Epidermal melanocyte (primary cell): ENCODE measurements at regions not wholly inside any gene's neighbourhood (a gene's known extent, or its start where the extent isn't known, plus 50 kb on each side); places are given as distances from the start of the nearest gene placed in this dataset.
"Not testable (repeated sequence)": the region's sequence is repeated elsewhere in the genome, so short reads cannot be mapped to it uniquely, and the experiment has no call there.

Source experiments
- DNase-seq: peaks from one replicate; pipeline ENCODE4 v3.0.0; 2011; ENCODE audit warnings: low spot score; ENCODE audit not compliant: insufficient read length

- no peak for DNase-seq
Measured at GRCh38 chr1:190812996-190813395, 335.3 kb upstream of the BRINP3 start.

DNA sequence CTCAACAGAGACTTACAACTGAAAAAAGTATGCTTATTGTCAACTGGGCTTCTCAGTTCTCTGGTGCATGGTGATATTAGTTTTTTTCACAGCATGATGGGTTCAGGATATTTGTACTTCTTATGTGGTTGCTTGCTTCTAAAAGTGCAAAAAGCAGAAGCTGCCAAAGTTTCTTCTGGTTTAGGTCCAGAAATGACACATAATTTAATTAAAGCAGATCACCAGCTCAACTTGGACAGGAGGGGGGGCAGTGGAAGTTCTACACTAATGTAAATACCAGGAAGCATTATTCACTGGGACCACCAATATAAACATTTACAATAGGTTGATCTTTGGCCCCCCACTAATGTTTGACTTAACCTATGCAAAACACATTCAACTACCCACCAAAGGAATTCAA is 354.8 kb upstream of the BRINP3 start:
- DNase-seq = no peak

DNA sequence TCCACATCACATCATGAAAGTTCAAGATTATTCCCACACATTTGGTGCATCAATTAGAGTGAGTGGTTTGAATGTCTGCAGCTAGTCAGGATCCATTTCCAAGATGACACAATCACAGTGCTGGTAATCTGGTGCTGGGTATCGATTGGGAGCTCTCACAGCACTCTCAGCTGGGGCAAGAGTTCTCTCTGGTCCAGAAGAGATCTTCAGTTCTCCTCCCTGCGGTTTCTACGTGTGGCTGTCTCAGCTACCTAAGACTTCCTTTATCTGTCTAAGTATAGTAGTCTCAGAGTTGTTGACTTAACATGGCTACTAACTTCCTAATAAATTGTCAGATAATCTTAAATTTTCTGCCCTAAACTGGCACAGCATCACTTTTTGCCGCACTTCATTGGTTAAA is 358.0 kb upstream of the BRINP3 start:
- DNase-seq = no peak

DNA sequence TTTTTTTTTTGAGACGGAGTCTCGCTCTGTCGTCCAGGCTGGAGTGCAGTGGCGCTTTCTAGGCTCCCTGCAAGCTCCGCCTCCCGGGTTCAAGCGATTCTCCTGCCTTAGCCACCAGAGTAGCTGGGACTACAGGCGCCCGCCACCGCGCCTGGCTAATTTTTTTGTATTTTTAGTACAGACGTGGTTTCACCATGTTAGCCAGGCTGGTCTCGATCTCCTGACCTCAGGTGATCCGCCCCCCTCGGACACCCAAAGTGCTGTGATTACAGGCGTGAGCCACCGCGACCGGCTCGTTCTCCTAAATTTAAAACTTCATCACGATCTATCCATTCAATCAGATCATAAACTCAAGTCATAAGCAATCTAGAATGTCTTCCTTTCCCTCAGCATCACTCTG is 359.5 kb upstream of the BRINP3 start:
- DNase-seq = not testable (repeated sequence)

- DNase-seq = no peak
Measured at GRCh38 chr1:190837888-190838287, 360.2 kb upstream of the BRINP3 start.

DNA sequence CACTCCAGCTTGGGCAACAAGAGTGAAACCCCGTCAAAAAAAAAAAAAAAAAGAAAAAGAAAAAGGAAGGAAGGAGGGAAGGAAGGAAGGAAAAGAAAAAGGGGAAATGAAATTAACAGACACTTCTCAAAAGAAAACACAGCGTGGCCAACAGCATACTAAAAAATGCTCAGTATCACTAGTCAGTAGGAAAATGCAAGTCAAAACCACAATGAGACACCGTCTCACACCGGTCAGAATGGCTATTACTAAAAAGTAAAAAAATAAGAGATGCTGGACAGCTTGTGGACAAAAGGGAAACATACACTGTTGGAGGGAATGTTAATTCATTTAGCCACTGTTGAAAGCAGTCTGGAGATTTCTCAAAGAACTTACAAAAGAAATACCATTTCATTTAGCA is 369.5 kb upstream of the BRINP3 start:
- DNase-seq = no peak

GRCh38 chr1:190849346-190849745 is 371.7 kb upstream of the BRINP3 start:
- DNase-seq = no peak

DNA sequence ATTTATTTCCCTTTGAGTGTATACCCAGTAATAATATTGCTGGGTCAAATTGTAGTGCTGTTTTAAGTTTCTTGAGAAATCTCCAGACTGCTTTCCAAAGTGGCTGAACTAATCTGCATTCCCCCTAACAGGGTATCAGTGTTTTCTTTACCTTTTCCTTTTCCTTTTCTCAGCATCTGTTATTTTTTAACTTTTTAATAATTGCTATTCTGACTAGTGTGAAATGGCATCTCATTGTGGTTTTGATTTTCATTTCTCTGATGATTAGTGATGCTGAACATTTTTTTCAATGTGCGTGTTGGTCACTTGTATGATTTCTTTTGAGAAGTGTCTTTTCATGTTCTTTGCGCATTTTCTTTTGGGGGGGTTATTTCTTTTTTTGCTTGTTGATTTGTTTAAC is 374.9 kb upstream of the BRINP3 start:
- no peak for DNase-seq

DNA sequence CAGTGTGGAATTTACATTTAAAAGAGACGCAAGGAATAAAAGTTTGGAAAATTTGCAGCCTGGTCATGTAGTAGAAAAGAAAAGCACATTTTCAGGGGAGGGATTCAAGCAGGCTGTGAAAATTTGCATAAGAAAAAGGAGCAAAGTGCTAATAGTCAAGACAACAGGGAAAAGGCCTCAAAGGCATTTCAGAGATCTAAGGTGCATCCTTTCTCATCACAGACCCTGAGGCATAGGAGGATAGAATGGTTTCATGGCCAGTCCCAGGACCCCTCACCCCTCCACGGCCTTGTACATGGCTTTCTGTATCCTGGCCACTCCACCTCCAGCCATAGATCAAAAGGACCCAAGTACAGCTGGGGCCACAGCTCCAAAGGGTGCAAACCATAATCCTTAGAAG is 380.5 kb upstream of the BRINP3 start:
- DNase-seq = no peak

GRCh38 chr1:190864013-190864641 is 386.5 kb upstream of the BRINP3 start:
- no peak for DNase-seq

DNA sequence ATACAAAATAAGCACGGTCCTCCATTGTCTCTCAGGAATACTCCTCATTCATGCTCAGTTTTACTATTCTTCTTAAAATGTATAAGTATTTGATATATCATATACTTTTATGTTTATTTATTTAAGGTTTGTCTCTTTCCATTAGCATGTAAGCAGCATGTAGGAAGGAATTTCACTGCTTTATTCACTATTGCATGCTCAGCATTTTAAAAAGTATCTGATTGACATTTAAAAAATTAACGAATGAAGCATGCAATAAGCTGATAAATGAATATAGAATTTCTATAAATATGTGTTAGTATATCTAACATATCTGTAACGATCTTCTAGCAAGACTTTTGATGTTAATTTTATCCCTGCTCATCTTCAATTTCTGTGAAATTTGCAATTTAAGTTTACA is 402.7 kb upstream of the BRINP3 start:
- no peak for DNase-seq

- no peak for DNase-seq
Measured at GRCh38 chr1:190881064-190881463, 403.4 kb upstream of the BRINP3 start.

DNA sequence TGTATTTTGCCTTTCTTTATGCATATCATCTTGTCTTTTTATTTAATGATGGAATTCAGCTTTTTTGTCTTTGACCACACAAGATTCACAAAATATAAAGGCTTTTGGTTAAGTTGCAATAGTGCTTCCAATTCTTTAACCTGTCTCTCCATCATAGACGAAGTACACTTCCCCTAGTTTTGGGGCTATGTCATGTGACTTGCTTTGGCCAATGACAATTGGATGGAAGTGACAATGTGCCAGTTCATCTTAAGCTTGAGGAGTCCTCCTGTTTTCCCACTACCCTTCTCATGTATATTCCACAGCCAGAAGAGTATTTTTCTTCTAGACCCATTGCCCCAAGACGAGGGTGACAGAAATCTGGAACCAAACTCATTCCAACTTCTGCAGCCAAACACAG is 419.6 kb upstream of the BRINP3 start:
- DNase-seq = no peak

- no peak for DNase-seq
Measured at GRCh38 chr1:190904091-190904695, 426.5 kb upstream of the BRINP3 start.

DNA sequence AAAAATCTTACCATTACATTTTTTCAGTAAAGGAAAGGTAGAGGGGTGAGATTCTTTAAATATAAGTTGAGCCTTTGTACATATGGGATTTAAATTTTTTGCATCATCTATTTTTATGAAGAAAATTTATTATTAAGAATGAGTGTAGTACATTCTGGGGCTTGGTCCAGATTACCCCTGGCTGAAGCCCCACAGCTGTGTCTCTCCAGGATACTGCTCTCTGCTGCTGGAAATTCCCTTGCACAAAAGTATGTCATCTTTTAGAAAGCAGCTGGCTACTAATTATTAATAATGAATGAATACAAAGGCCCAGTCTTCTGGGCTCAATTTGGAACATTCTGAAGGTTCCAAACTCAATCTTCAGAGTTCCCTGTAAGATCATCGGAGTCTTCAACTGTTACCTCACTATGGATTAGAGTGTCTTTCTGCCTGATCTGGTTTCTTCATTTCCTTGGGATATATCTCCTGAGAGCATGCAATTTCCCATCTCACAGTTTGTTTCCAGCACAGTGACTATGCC is 428.6 kb upstream of the BRINP3 start:
- no peak for DNase-seq

DNA sequence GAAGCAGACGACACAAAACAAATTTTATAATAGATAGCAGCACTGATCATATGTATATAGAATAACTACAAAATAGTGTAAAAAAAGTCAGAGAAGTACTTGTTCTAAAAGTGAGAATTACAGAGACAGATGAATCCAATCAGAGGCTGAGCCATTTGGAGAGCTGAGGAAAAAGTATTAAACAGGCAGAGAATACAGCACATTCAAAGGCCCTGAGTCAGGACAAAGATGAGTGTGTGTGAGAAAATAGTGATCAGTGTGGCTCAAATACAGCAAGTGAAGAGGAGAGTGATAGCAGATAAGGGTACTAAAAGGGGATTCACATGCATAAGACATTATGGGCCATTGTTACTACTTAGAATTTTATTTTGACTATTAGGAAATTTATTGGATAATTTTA is 430.6 kb upstream of the BRINP3 start:
- DNase-seq = no peak

DNA sequence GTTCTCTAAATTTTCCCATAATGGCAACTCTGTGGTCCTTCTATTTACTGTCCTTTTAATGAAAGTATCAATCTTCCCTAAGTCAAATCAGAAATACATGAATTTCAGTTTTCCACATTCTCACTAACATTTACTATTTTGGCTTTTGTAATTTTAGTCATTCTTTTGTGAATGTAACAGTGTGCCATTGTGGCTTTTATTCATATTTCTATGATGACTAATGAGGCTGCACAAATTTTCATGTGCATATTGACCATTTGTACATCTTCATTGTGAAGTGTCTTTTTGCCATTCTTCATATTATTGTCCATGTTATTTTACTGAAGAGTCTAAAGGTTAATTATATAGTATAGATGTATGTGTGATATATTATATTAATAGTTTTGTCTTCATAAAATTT is 431.0 kb upstream of the BRINP3 start:
- DNase-seq = no peak

DNA sequence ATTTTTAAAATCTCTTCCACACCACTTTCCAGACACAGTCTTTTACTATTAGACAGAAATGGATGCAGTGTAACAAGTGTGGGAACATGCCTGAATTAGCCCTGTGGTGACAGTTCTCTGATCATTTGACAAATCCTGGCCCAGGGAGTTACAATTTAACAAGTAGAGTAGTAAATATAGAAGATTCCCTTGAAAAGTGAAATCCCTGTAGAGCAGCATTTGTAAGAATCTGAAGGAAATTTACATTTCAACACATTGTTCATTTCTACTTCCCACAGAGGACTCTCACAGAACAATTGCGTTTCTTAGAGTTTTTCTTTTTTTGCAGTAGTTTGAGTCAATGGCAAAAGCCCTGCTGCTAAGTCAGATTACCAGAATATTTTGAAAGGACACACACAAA is 458.3 kb upstream of the BRINP3 start:
- no peak for DNase-seq

- DNase-seq = no peak
Measured at GRCh38 chr1:190936337-190936736, 458.7 kb upstream of the BRINP3 start.

GRCh38 chr1:190940951-190941350 is 463.3 kb upstream of the BRINP3 start:
- DNase-seq = no peak

DNA sequence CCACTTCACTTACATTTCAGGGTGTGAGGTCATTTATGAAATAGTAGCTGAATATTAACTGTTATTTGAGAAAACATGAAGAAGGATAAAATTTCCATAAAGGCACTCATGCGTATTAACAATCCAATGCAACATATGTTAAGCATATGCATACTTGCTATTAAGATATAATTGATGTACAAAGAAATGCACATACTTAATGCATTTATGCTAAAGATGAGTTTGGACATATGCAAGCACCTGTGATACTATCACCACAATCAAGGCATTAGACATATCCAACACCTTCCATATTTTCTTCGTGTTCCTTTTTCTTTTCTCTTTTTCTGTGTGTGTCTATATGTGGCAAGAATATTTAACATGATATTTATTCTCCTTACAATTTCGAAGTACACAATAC is 464.8 kb upstream of the BRINP3 start:
- DNase-seq = no peak

DNA sequence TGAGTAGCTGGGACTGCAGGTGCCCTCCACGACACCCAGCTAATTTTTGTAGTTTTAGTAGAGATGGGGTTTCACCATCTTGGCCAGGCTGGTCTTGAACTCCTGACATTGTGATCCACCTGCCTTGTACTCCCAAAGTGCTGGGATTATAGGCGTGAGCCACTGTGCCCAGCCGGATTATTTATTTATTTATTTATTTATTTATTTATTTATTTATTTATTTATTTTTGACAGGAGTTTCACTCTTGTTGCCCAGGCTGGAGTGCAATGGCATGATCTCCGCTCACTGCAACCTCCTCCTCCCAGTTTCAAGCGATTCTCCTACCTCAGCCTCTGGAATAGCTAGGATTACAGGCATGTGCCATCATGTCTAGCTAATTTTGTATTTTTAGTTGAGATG is 466.1 kb upstream of the BRINP3 start:
- DNase-seq = not testable (repeated sequence)

- DNase-seq = no peak
Measured at GRCh38 chr1:190949939-190950338, 472.3 kb upstream of the BRINP3 start.
